Ovary (tissue), 3 donors: ENCODE measurements at regions not wholly inside any gene's neighbourhood (a gene's known extent, or its start where the extent isn't known, plus 50 kb on each side); places are given as distances from the start of the nearest gene placed in this dataset.
"Not testable (repeated sequence)": the region's sequence is repeated elsewhere in the genome, so short reads cannot be mapped to it uniquely, and the experiment has no call there.

Experiments used
- CTCF ChIP-seq, 3 donors: fragments of 450-650 bp in 2 of 3; fragments of 200-600 bp in 1 of 3; IDR thresholded peaks; one replicate each; pipeline versions ENCODE4 v1.5.1 to v1.8.0; 2016 to 2022; ENCODE audit warnings: antibody characterized with exemption in 3 of 3, mild to moderate bottlenecking in 1 of 3
- EP300 ChIP-seq: sonication (generic); formaldehyde crosslinking; IDR thresholded peaks from one replicate; pipeline ENCODE4 v1.6.1; 2017; ENCODE audit warnings: antibody characterized with exemption
- donor health status: DM: no; HTN: no; CAD: no.

GRCh38 chr6:167406533-167407238 is 81.8 kb downstream of the TTLL2 start:
- TF ChIP-seq EP300; CTCF (IDR thresholded peaks at IDR 0.05): not testable (repeated sequence)
